ENCODE measurements at regions not wholly inside any gene's neighbourhood (a gene's known extent, or its start where the extent isn't known, plus 50 kb on each side); places are given as distances from the start of the nearest gene placed in this dataset.

DNA sequence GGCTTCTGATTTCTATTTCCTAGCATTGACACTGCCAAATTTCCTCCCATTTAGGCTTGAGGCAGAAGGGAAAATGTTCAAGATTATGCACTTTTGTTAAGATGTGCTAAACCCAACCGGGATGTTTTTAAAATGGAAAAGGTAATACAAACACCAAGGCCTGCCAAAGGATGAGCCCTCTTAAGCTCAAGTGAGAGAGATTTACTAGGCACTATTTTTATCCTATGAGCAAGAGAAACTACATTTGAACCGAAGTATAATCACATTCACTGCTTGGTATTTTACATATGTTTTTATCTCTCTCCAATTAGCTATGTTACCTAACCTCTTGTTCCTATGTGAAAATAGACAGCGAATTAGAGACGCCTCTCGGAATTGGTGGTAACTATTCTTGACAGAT, 295.8 kb downstream of the GABRB3 start:
- H3K4me3 ChIP-seq (ENCODE audit: low read depth, low read length): no peak overlapping the region
- CTCF ChIA-PET: no interaction called here
- no peak overlapping the region for H3K27ac ChIP-seq (ENCODE audit: low read depth, low read length)
- peaks cover 28% of the 10 kb centered on the region for H3K9me3 ChIP-seq (ENCODE audit: control insufficient read depth, insufficient read depth, low read length)
- DNase-seq (ENCODE audit: low read depth, low spot score): no peak
- TF ChIP-seq, protein P1, sequence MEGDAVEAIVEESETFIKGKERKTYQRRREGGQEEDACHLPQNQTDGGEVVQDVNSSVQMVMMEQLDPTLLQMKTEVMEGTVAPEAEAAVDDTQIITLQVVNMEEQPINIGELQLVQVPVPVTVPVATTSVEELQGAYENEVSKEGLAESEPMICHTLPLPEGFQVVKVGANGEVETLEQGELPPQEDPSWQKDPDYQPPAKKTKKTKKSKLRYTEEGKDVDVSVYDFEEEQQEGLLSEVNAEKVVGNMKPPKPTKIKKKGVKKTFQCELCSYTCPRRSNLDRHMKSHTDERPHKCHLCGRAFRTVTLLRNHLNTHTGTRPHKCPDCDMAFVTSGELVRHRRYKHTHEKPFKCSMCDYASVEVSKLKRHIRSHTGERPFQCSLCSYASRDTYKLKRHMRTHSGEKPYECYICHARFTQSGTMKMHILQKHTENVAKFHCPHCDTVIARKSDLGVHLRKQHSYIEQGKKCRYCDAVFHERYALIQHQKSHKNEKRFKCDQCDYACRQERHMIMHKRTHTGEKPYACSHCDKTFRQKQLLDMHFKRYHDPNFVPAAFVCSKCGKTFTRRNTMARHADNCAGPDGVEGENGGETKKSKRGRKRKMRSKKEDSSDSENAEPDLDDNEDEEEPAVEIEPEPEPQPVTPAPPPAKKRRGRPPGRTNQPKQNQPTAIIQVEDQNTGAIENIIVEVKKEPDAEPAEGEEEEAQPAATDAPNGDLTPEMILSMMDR (IDR thresholded peaks at IDR 0.05; ENCODE audit: low read depth, low read length): no peak
- POLR2A ChIA-PET: no interaction called here
- no peaks in the 10 kb centered on the region for H3K27me3 ChIP-seq (ENCODE audit: control insufficient read depth, insufficient read depth, low read length)

DNA sequence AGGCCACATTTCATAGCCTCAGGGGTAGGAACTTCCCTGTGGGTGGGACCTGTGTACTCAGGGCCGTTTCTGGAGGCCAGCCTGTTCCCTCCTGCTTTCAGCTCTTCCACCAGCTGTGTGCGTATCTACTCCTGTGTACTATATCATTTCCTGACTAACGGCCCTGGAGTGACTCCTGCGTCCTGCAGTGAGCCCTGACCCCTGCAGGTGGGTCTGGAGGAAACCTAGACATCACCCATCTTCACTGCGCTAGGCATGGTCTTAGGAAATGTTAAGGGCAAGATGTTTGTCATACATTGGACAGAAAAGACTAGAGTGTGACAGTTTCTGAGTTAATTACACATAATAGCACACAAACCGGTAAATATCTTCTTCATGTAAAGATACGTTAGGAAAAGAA, 297.3 kb downstream of the GABRB3 start:
- ChIA-PET POLR2A (no interaction called here), CTCF (no interaction called here)
- H3K27me3 ChIP-seq (ENCODE audit: control insufficient read depth, insufficient read depth, low read length): no peaks in the 10 kb centered on the region
- no peak for DNase-seq (ENCODE audit: low read depth, low spot score)
- no peak overlapping the region for H3K27ac ChIP-seq (ENCODE audit: low read depth, low read length)
- H3K4me3 ChIP-seq (ENCODE audit: low read depth, low read length): no peak overlapping the region
- H3K9me3 ChIP-seq (ENCODE audit: control insufficient read depth, insufficient read depth, low read length): peaks cover 30% of the 10 kb centered on the region
- TF ChIP-seq, protein P1 (IDR thresholded peaks at IDR 0.05; ENCODE audit: low read depth, low read length): no peak

DNA sequence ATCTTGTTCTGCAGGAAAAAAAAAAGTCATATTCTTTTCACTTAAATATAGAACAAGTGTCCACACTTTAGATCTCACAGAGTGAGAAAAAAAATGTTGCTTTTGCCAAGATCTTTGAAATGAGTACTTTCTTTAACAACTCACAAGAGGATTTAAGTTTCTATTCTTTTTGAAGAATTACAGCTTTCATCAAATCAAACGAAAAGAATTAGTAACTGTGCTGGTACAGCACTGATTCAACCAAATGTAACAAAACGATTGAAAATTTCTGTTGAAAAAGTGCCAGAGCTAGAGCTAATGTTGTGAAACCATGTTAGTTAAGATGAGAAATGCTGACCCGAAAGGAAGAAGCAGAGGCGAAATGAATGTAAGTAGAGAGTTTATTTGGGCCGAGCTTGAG, 300.2 kb downstream of the GABRB3 start:
- no peak for DNase-seq (ENCODE audit: low read depth, low spot score)
- H3K27ac ChIP-seq (ENCODE audit: low read depth, low read length): no peak overlapping the region
- H3K4me3 ChIP-seq (ENCODE audit: low read depth, low read length): no peak overlapping the region
- CTCF ChIA-PET: no interaction called here
- no peaks in the 10 kb centered on the region for H3K27me3 ChIP-seq (ENCODE audit: control insufficient read depth, insufficient read depth, low read length)
- POLR2A ChIA-PET: no interaction called here
- peaks cover 30% of the 10 kb centered on the region for H3K9me3 ChIP-seq (ENCODE audit: control insufficient read depth, insufficient read depth, low read length)
- TF ChIP-seq, protein P1 (IDR thresholded peaks at IDR 0.05; ENCODE audit: low read depth, low read length): no peak

DNA sequence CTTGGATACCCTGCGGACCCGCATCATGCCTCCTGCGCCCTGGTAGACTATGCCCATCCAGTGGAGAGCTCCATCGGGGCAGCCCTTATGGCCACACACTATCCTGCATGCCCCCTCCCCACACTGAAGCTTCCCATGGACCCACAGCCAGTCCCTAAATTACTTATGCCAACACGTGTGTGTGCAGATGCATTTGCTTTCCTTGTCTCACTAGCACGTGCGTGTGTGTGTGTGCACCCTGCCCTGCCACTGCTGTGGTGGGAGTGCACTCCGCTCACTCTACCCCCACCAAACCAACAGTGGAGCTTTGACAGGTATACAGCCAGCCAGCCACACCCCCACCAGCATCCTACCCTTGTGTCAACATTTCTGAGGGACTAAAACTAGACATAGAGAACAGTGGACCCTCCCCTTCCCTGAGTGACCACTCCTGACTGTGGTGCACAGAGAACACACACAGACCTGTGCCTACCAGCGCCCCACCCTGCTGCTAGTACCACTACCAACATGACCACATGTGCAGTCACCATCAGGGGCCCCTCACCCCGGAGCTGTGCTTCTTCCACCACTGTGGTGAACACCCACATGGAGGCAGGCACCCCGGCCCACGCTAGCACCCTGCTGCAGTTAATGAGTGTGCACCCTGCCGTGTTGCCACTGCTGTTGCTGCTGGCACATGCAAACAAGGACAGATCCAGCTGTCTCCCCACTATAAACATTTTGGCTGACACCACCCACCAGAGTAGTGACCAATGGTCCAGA, 310.8 kb downstream of the GABRB3 start:
- DNase-seq (ENCODE audit: low read depth, low spot score): no peak
- H3K4me3 ChIP-seq (ENCODE audit: low read depth, low read length): no peak overlapping the region
- POLR2A ChIA-PET: no interaction called here
- H3K27ac ChIP-seq (ENCODE audit: low read depth, low read length): no peak overlapping the region
- TF ChIP-seq, protein P1 (IDR thresholded peaks at IDR 0.05; ENCODE audit: low read depth, low read length): no peak
- H3K9me3 ChIP-seq (ENCODE audit: control insufficient read depth, insufficient read depth, low read length): peaks cover 17% of the 10 kb centered on the region
- no peaks in the 10 kb centered on the region for H3K27me3 ChIP-seq (ENCODE audit: control insufficient read depth, insufficient read depth, low read length)
- CTCF ChIA-PET: no interaction called here

DNA sequence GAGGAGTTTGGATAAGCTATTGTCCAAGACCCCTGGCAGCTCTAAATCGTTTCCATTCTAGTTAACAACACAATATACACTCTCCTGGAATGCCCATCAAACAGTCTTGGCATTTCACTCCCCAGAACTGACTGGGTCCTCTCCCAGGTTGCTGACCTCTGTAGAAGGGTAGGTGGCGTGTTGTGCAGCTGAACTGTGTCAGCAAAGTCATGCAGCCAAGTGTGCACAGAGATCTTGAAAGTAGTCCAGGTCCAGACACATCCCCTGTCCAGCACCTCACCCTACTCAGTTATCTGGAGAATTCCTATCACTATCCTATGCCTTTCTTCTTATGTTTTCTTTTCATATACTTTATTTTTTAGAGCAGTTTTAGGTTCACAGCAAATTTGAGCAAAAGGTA, 312.7 kb downstream of the GABRB3 start:
- TF ChIP-seq, protein P1 (IDR thresholded peaks at IDR 0.05; ENCODE audit: low read depth, low read length): no peak
- Histone ChIP-seq H3K4me3 (ENCODE audit: low read depth, low read length) (no peak overlapping the region), H3K27me3 (ENCODE audit: control insufficient read depth, insufficient read depth, low read length) (no peaks in the 10 kb centered on the region), H3K27ac (ENCODE audit: low read depth, low read length) (no peak overlapping the region), H3K9me3 (ENCODE audit: control insufficient read depth, insufficient read depth, low read length) (peaks cover 33% of the 10 kb centered on the region)
- DNase-seq (ENCODE audit: low read depth, low spot score): no peak
- ChIA-PET CTCF (interaction anchor here (0.6 kb wide), 1 partner anchor 144 kb away, joined by 3 read pairs; no protein-coding TSS in a partner anchor), POLR2A (no interaction called here)
